MCF 10A (cell line): ENCODE measurements at regions not wholly inside any gene's neighbourhood (a gene's known extent, or its start where the extent isn't known, plus 50 kb on each side); places are given as distances from the start of the nearest gene placed in this dataset.

ENCODE experiments used
- BruUV-seq: library from RNA; stranded (reverse); fragments of 400-500 nt; replicated peaks from 2 replicates; lab custom pipeline; 2021; lab: Mats Ljungman, UMichigan
- CTCF ChIA-PET: fragments of 300-600 bp; sonication (Branson Sonifier 250); formaldehyde crosslinking; extraction: SDS; loops from one replicate; lab custom pipeline; 2021; ENCODE audit warnings: antibody characterized with exemption, inconsistent platforms; lab: Yijun Ruan, JAX
- POLR2A ChIA-PET: fragments of 300-600, 350-650 bp; sonication (Branson Sonifier 250); formaldehyde crosslinking; extraction: SDS; loops from one replicate; lab custom pipeline; 2020; ENCODE audit warnings: antibody characterized with exemption, inconsistent platforms; lab: Yijun Ruan, JAX
- DNase-seq: peaks from one replicate; pipeline ENCODE4 v3.0.0-alpha.2; 2018; ENCODE audit not compliant: unreplicated experiment
- H3K27ac Mint-ChIP-seq: one replicate; pipeline ENCODE4 v1.8.0; 2022; ENCODE audit warnings: mild to moderate bottlenecking, low read depth, mixed read lengths; ENCODE audit not compliant: unreplicated experiment
- H3K27me3 Mint-ChIP-seq: one replicate; pipeline ENCODE4 v1.8.0; 2022; ENCODE audit warnings: mixed read lengths; ENCODE audit not compliant: insufficient read depth, unreplicated experiment
- H3K36me3 Mint-ChIP-seq: one replicate; pipeline ENCODE4 v1.8.0; 2022; ENCODE audit warnings: mild to moderate bottlenecking, moderate library complexity, mixed read lengths; ENCODE audit not compliant: insufficient read depth, unreplicated experiment
- H3K4me1 Mint-ChIP-seq: one replicate; pipeline ENCODE4 v1.8.0; 2022; ENCODE audit warnings: mixed read lengths; ENCODE audit not compliant: insufficient read depth, unreplicated experiment
- H3K4me3 Mint-ChIP-seq: one replicate; pipeline ENCODE4 v1.8.0; 2022; ENCODE audit warnings: mild to moderate bottlenecking, moderate library complexity, mixed read lengths; ENCODE audit not compliant: unreplicated experiment
- H3K9me3 Mint-ChIP-seq: one replicate; pipeline ENCODE4 v1.8.0; 2022; ENCODE audit warnings: mixed read lengths; ENCODE audit not compliant: unreplicated experiment
- CTCF ChIP-seq: fragments of 200-600 bp; IDR thresholded peaks from one replicate; pipeline ENCODE4 v1.8.0; 2022; ENCODE audit warnings: antibody characterized with exemption, mild to moderate bottlenecking; ENCODE audit not compliant: unreplicated experiment
- intact Hi-C: fragments of 100-400 bp; cut with micrococcal nuclease; formaldehyde crosslinking; loops from 2 replicates; pipeline ENCODE4 v1.14.1; 2022

GRCh38 chr6:14273191-14273590, 155.6 kb downstream of the CD83 start:
- intact Hi-C loops: loop anchor here (5.0 kb wide), 2 partner anchors 459 to 1169 kb away; no protein-coding TSS in a partner anchor
- no peaks in the 10 kb centered on the region for H3K27me3 Mint-ChIP-seq
- no peaks in the 10 kb centered on the region for H3K9me3 Mint-ChIP-seq
- no TSS peak for BruUV-seq
- no peaks in the 10 kb centered on the region for H3K36me3 Mint-ChIP-seq
- TF ChIP-seq CTCF: no peak
- no peak for DNase-seq
- POLR2A ChIA-PET: interaction anchor here (1.0 kb wide), 1 partner anchor 13 kb away, joined by 5 read pairs; no protein-coding TSS in a partner anchor
- no peak overlapping the region for H3K27ac Mint-ChIP-seq
- no peak overlapping the region for H3K4me3 Mint-ChIP-seq
- peaks cover 46% of the 10 kb centered on the region for H3K4me1 Mint-ChIP-seq
- CTCF ChIA-PET: interaction anchor here (1.0 kb wide), 1 partner anchor 10 kb away, joined by 4 read pairs; no protein-coding TSS in a partner anchor

GRCh38 chr6:14274016-14274415, 156.4 kb downstream of the CD83 start:
- Mint-ChIP-seq H3K4me1 (peaks cover 46% of the 10 kb centered on the region), H3K36me3 (no peaks in the 10 kb centered on the region), H3K27ac (no peak overlapping the region), H3K9me3 (no peaks in the 10 kb centered on the region), H3K4me3 (no peak overlapping the region), H3K27me3 (no peaks in the 10 kb centered on the region)
- BruUV-seq: no TSS peak
- intact Hi-C loops: loop anchor here (5.0 kb wide), 2 partner anchors 458 to 1168 kb away; no protein-coding TSS in a partner anchor
- ChIA-PET CTCF (no interaction called here), POLR2A (no interaction called here)
- no peak for DNase-seq
- no peak for TF ChIP-seq CTCF

- DNase-seq: peak; percentile 78
- no TSS peak for BruUV-seq
- Mint-ChIP-seq H3K4me1 (peaks cover 45% of the 10 kb centered on the region), H3K36me3 (no peaks in the 10 kb centered on the region), H3K9me3 (no peaks in the 10 kb centered on the region), H3K4me3 (no peak overlapping the region), H3K27me3 (no peaks in the 10 kb centered on the region), H3K27ac (no peak overlapping the region)
- ChIA-PET CTCF (no interaction called here), POLR2A (no interaction called here)
- TF ChIP-seq CTCF: no peak
- intact Hi-C loops: loop anchor here (5.0 kb wide), 2 partner anchors 457 to 1167 kb away; no protein-coding TSS in a partner anchor
Observed at GRCh38 chr6:14274546-14275492, 157.2 kb downstream of the CD83 start.

- H3K27ac Mint-ChIP-seq: no peak overlapping the region
- CTCF ChIA-PET: no interaction called here
- H3K4me1 Mint-ChIP-seq: peaks cover 40% of the 10 kb centered on the region
Observed at GRCh38 chr6:14275493-14275851, 157.9 kb downstream of the CD83 start.

More at GRCh38 chr6:14275493-14275851, 157.9 kb downstream of the CD83 start:
- POLR2A ChIA-PET: no interaction called here
- Mint-ChIP-seq H3K4me3 (no peak overlapping the region), H3K36me3 (no peaks in the 10 kb centered on the region), H3K9me3 (no peaks in the 10 kb centered on the region), H3K27me3 (no peaks in the 10 kb centered on the region)
- intact Hi-C loops: no loop called here
- DNase-seq: no peak
- no TSS peak for BruUV-seq
- TF ChIP-seq CTCF: no peak
